HG03378 (cell line): ENCODE measurements at regions not wholly inside any gene's neighbourhood (a gene's known extent, or its start where the extent isn't known, plus 50 kb on each side); places are given as distances from the start of the nearest gene placed in this dataset.
A peak's percentile ranks its signal among the peaks of the same experiment; 100 is the strongest.
"Not testable (repeated sequence)": the region's sequence is repeated elsewhere in the genome, so short reads cannot be mapped to it uniquely, and the experiment has no call there.

Source experiments
- ATAC-seq: cut with Tn5 transposase; IDR thresholded peaks from one replicate; pipeline ENCODE4 v1.9.1; 2021; ENCODE audit warnings: mild to moderate bottlenecking, moderate library complexity; ENCODE audit not compliant: unreplicated experiment

- ATAC-seq, result peak; percentile 78
Measured at GRCh38 chr7:115654384-115655214, 376.0 kb downstream of the TFEC start.

- ATAC-seq, result no peak
Measured at GRCh38 chr7:115649429-115649828, 381.1 kb downstream of the TFEC start.

- ATAC-seq, result no peak
Measured at GRCh38 chr7:115647712-115648111, 382.9 kb downstream of the TFEC start.

GRCh38 chr7:115642194-115642593 lies 388.4 kb downstream of the TFEC start:
- no peak for ATAC-seq

GRCh38 chr7:115638853-115639252 lies 391.7 kb downstream of the TFEC start:
- ATAC-seq, result no peak

GRCh38 chr7:115637128-115637527 lies 393.4 kb downstream of the TFEC start:
- no peak for ATAC-seq

- no peak for ATAC-seq
Measured at GRCh38 chr7:115635876-115636275, 394.7 kb downstream of the TFEC start.

GRCh38 chr7:115635376-115635775 lies 395.2 kb downstream of the TFEC start:
- no peak for ATAC-seq

GRCh38 chr7:115634633-115635032 lies 395.9 kb downstream of the TFEC start:
- ATAC-seq, result no peak

GRCh38 chr7:115632636-115633035 lies 397.9 kb downstream of the TFEC start:
- no peak for ATAC-seq

- ATAC-seq, result no peak
Measured at GRCh38 chr7:115631782-115632181, 398.8 kb downstream of the TFEC start.

- no peak for ATAC-seq
Measured at GRCh38 chr7:115630049-115630448, 400.5 kb downstream of the TFEC start.

- ATAC-seq, result no peak
Measured at GRCh38 chr7:115618676-115619075, 411.9 kb downstream of the TFEC start.

- ATAC-seq, result no peak
Measured at GRCh38 chr7:115613836-115614235, 416.7 kb downstream of the TFEC start.

GRCh38 chr7:115603416-115603815 lies 427.1 kb downstream of the TFEC start:
- ATAC-seq, result no peak

- ATAC-seq, result no peak
Measured at GRCh38 chr7:115600207-115600606, 430.4 kb downstream of the TFEC start.

- ATAC-seq, result not testable (repeated sequence)
Measured at GRCh38 chr7:115599184-115599583, 431.4 kb downstream of the TFEC start.

GRCh38 chr7:115597220-115597619 lies 433.3 kb downstream of the TFEC start:
- ATAC-seq, result not testable (repeated sequence)

- no peak for ATAC-seq
Measured at GRCh38 chr7:115593111-115593510, 437.5 kb downstream of the TFEC start.

GRCh38 chr7:115585015-115585718 lies 445.4 kb downstream of the TFEC start:
- ATAC-seq, result no peak

- ATAC-seq, result no peak
Measured at GRCh38 chr7:115582956-115583355, 447.6 kb downstream of the TFEC start.

GRCh38 chr7:115578576-115578975 lies 452.0 kb downstream of the TFEC start:
- no peak for ATAC-seq
